Loucy (cell line): ENCODE measurements at regions not wholly inside any gene's neighbourhood (a gene's known extent, or its start where the extent isn't known, plus 50 kb on each side); places are given as distances from the start of the nearest gene placed in this dataset.

Experiments used
- H2AFZ ChIP-seq: fragments of 200-600 bp; sonication (generic); 2 replicates; pipeline ENCODE4 v1.6.0; 2016; ENCODE audit warnings: antibody characterized with exemption, mild to moderate bottlenecking, low read length, moderate library complexity
- H3F3A ChIP-seq: fragments of 200-600 bp; 2 replicates; pipeline ENCODE4 v1.6.0; 2016; ENCODE audit warnings: antibody characterized with exemption, low read depth, mild to moderate bottlenecking
- H3K27me3 ChIP-seq: fragments of 200-600 bp; sonication (generic); 2 replicates; pipeline ENCODE4 v1.6.1; 2014; ENCODE audit warnings: low read length, mild to moderate bottlenecking; ENCODE audit not compliant: insufficient read depth, poor library complexity, severe bottlenecking
- H3K36me3 ChIP-seq: fragments of 200-600 bp; sonication (generic); 2 replicates; pipeline ENCODE4 v1.6.1; 2016; ENCODE audit warnings: low read length; ENCODE audit not compliant: insufficient read depth
- H3K4me1 ChIP-seq: fragments of 200-600 bp; sonication (generic); 2 replicates; pipeline ENCODE4 v1.5.1; 2014; ENCODE audit warnings: low read length, mild to moderate bottlenecking; ENCODE audit not compliant: insufficient read depth, poor library complexity, severe bottlenecking
- H3K4me2 ChIP-seq: fragments of 200-600 bp; sonication (generic); 2 replicates; pipeline ENCODE4 v1.6.0; 2014; ENCODE audit warnings: antibody characterized with exemption, low read length, low read depth, mild to moderate bottlenecking; ENCODE audit not compliant: poor library complexity, severe bottlenecking
- H3K4me3 ChIP-seq: fragments of 200-600 bp; sonication (generic); 2 replicates; pipeline ENCODE4 v1.5.1; 2014; ENCODE audit warnings: low read length, mild to moderate bottlenecking, mixed read lengths; ENCODE audit not compliant: poor library complexity, severe bottlenecking
- H3K79me2 ChIP-seq: fragments of 200-600 bp; sonication (generic); 2 replicates; pipeline ENCODE4 v1.6.1; 2014; ENCODE audit warnings: low read length; ENCODE audit not compliant: insufficient read depth
- H3K9ac ChIP-seq: fragments of 200-600 bp; sonication (generic); 2 replicates; pipeline ENCODE4 v1.6.0; 2014; ENCODE audit warnings: mild to moderate bottlenecking, low read depth, low read length, moderate library complexity; ENCODE audit not compliant: poor library complexity, severe bottlenecking
- H3K9me2 ChIP-seq: fragments of 200-600 bp; sonication (generic); replicated peaks from 2 replicates; pipeline ENCODE4 v1.6.1; 2016; ENCODE audit warnings: low read depth, low read length, mixed read lengths
- H3K9me3 ChIP-seq: fragments of 200-600 bp; sonication (generic); 2 replicates; pipeline ENCODE4 v1.6.1; 2014; ENCODE audit warnings: mild to moderate bottlenecking, antibody characterized with exemption, low read length, low read depth; ENCODE audit not compliant: insufficient read depth
- H4K20me1 ChIP-seq: fragments of 200-600 bp; sonication (generic); 2 replicates; pipeline ENCODE4 v1.6.0; 2014; ENCODE audit warnings: antibody characterized with exemption, low read length, mild to moderate bottlenecking; ENCODE audit not compliant: insufficient read depth, poor library complexity, severe bottlenecking
- EZH2phosphoT487 ChIP-seq: fragments of 200-600 bp; IDR thresholded peaks from 2 replicates; pipeline ENCODE4 v1.6.1; 2018; ENCODE audit warnings: antibody characterized with exemption, mild to moderate bottlenecking, moderate library complexity, borderline replicate concordance
- TF ChIP-seq, protein P1 (sequence below): fragments of 200-600 bp; sonication (generic); conservative IDR thresholded peaks from 2 replicates; pipeline ENCODE4 v1.5.1; 2014; ENCODE audit warnings: mild to moderate bottlenecking, antibody characterized with exemption, low read length

DNA sequence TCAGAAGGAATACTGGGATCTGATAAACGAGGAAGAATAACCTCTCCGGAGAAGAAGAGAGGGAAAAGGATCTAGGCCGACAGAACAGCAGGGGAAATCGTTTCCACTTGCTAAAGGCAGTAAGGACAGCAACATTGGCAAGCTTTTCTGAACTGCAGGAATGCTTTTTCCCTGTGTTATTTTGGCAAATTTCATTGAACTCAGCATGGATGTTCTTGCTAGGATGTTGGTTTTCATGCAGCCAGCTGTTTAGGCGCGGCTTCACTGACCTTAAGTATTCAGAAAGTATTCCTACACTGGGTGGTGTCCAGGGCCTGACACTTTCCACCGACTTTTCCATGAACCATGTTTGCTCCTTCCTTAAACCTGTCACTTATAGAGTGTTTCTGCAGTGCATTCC, 489.7 kb downstream of the CNTN3 start:
- TF ChIP-seq EZH2phosphoT487: no peak
- TF ChIP-seq, protein P1, sequence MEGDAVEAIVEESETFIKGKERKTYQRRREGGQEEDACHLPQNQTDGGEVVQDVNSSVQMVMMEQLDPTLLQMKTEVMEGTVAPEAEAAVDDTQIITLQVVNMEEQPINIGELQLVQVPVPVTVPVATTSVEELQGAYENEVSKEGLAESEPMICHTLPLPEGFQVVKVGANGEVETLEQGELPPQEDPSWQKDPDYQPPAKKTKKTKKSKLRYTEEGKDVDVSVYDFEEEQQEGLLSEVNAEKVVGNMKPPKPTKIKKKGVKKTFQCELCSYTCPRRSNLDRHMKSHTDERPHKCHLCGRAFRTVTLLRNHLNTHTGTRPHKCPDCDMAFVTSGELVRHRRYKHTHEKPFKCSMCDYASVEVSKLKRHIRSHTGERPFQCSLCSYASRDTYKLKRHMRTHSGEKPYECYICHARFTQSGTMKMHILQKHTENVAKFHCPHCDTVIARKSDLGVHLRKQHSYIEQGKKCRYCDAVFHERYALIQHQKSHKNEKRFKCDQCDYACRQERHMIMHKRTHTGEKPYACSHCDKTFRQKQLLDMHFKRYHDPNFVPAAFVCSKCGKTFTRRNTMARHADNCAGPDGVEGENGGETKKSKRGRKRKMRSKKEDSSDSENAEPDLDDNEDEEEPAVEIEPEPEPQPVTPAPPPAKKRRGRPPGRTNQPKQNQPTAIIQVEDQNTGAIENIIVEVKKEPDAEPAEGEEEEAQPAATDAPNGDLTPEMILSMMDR: no peak
- H3K9ac ChIP-seq: no peak overlapping the region
- no peaks in the 10 kb centered on the region for H3F3A ChIP-seq
- H3K9me2 ChIP-seq: no peaks in the 10 kb centered on the region
- H3K4me3 ChIP-seq: no peak overlapping the region
- no peak overlapping the region for H3K4me2 ChIP-seq
- no peaks in the 10 kb centered on the region for H3K9me3 ChIP-seq
- no peak overlapping the region for H2AFZ ChIP-seq
- H3K36me3 ChIP-seq: no peaks in the 10 kb centered on the region
- no peaks in the 10 kb centered on the region for H3K4me1 ChIP-seq
- no peaks in the 10 kb centered on the region for H3K27me3 ChIP-seq
- no peaks in the 10 kb centered on the region for H3K79me2 ChIP-seq
- H4K20me1 ChIP-seq: no peaks in the 10 kb centered on the region

DNA sequence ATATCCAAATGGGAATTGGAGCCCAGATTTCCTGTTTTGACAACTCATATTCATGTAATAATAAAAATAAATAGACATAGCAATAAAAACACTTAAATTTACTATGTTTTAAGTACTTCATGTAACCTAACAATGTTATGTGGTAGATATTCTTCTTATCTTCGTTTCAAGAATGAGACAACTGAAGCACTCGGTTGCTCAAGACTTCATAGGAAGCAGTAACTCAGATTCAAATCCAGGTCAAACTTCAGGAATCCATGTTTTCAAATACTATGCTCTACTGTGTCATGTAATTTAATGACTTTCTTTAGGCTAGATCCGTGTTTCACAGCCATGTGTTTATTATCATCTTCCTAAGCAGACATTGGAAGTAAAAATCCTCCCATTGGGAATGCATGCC, 492.2 kb downstream of the CNTN3 start:
- Histone ChIP-seq H3F3A (no peaks in the 10 kb centered on the region), H3K27me3 (no peaks in the 10 kb centered on the region), H3K9me3 (no peaks in the 10 kb centered on the region), H3K9ac (no peak overlapping the region), H4K20me1 (no peaks in the 10 kb centered on the region), H2AFZ (no peak overlapping the region), H3K9me2 (no peaks in the 10 kb centered on the region), H3K79me2 (no peaks in the 10 kb centered on the region), H3K4me2 (no peak overlapping the region), H3K36me3 (no peaks in the 10 kb centered on the region), H3K4me1 (no peaks in the 10 kb centered on the region), H3K4me3 (no peak overlapping the region)
- TF ChIP-seq, protein P1: no peak
- TF ChIP-seq EZH2phosphoT487: no peak

DNA sequence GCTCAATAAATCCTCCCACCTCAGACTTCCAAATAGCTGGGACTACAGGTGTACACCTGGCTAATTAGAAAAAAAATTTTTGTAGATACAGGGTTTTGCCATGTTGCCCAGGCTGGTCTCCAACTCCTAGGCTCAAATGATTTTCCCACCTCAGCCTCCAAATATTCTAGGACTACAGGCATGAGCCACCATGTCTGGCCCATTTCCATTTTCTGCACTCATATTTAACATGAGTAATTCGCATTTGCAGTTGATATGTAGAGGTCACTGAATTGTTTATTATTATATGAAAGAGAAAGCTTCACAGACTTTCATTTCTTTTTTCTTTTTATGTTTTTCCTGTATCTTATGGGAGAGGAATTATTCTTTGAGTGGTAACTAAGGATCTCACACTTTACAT, 492.7 kb downstream of the CNTN3 start:
- no peak overlapping the region for H3K4me2 ChIP-seq
- H3F3A ChIP-seq: no peaks in the 10 kb centered on the region
- H3K27me3 ChIP-seq: no peaks in the 10 kb centered on the region
- no peaks in the 10 kb centered on the region for H3K4me1 ChIP-seq
- no peaks in the 10 kb centered on the region for H3K9me2 ChIP-seq
- H3K36me3 ChIP-seq: no peaks in the 10 kb centered on the region
- no peak for TF ChIP-seq EZH2phosphoT487
- TF ChIP-seq, protein P1: no peak
- H4K20me1 ChIP-seq: no peaks in the 10 kb centered on the region
- H3K4me3 ChIP-seq: no peak overlapping the region
- H3K9me3 ChIP-seq: no peaks in the 10 kb centered on the region
- H3K79me2 ChIP-seq: no peaks in the 10 kb centered on the region
- H3K9ac ChIP-seq: no peak overlapping the region
- no peak overlapping the region for H2AFZ ChIP-seq
